ENCODE measurements at regions not wholly inside any gene's neighbourhood (a gene's known extent, or its start where the extent isn't known, plus 50 kb on each side); places are given as distances from the start of the nearest gene placed in this dataset.

DNA sequence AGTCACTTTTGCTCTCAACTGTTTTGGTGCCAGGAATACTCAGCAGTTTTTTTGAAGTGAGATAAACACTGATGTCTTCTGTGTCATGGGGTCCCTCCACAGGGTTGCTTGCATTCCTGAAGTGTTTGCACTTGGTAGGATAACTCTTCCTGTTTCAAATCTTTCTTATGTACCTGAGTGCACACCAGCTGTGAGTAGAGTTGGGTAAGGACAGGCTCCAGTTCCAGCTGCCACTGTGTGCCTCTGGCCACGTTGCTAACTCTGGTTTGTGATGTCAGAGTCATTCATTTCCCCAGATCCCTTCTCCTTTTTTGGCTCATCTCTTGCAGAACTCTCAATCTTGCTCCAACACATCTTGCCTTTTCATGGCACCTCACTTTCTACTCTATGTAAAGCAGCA lies 356.3 kb upstream of the B3GALT2 start:
- no peak overlapping the region for H3K4me3 ChIP-seq (ENCODE audit: low read length)
- no peak for DNase-seq (ENCODE audit: low read depth)
- TF ChIP-seq, protein P1, sequence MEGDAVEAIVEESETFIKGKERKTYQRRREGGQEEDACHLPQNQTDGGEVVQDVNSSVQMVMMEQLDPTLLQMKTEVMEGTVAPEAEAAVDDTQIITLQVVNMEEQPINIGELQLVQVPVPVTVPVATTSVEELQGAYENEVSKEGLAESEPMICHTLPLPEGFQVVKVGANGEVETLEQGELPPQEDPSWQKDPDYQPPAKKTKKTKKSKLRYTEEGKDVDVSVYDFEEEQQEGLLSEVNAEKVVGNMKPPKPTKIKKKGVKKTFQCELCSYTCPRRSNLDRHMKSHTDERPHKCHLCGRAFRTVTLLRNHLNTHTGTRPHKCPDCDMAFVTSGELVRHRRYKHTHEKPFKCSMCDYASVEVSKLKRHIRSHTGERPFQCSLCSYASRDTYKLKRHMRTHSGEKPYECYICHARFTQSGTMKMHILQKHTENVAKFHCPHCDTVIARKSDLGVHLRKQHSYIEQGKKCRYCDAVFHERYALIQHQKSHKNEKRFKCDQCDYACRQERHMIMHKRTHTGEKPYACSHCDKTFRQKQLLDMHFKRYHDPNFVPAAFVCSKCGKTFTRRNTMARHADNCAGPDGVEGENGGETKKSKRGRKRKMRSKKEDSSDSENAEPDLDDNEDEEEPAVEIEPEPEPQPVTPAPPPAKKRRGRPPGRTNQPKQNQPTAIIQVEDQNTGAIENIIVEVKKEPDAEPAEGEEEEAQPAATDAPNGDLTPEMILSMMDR (conservative IDR thresholded peaks at IDR 0.05; ENCODE audit: low read length), result no peak

DNA sequence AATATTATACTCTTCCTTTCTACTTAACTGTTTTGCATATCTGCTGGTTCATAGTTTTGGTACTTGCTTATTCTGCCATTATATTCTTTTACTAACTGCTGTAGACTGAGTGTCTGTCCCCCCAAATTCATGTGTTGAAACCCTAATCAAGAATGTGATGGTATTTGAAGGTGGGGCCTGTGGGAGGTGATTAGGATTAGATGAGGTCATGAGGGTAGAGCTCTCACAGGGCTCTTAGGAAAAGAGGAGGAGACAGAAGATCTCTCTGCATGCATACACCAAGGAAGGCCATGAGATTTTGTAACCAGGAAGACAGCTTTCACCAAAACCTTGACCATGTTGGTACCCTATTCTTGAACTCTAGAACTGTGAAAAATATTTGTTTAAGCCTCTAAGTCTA lies 354.1 kb upstream of the B3GALT2 start:
- DNase-seq (ENCODE audit: low read depth), result no peak
- H3K4me3 ChIP-seq (ENCODE audit: low read length), result no peak overlapping the region
- TF ChIP-seq, protein P1 (conservative IDR thresholded peaks at IDR 0.05; ENCODE audit: low read length), result no peak

DNA sequence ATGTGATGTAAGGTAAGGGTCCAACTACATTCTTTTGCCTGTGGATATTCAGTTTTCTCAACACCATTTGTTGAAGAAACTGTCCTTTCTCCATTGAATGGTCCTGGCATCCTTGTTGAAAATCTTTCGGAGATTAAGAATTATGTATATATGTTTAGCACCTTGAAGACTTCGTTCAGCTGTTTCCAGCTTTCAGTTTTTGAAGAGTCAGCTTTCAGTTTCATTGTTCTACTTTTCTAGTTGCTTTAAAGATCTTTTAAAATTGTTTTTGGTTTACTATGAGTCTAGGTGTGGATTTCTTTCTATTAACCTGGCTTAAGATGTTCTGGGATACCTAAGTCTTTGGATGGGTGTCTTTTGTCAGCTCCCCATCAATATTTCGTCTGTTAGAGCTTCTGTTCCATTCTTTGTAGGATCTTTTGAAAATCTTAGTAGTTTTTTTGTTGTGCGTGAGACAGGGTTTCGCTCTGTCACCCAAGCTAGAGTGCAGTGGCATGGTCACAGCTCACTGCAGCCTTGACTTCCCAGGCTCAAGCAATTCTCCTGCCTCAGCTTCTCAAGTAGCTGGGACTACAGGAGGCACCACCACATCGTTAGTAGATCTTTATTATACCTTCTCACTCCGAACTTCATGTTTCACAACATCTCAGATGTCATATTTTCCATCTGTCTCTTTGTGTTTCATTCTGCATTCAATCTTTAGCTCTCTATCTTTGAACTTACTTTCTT lies 353.5 kb upstream of the B3GALT2 start:
- DNase-seq (ENCODE audit: low read depth), result no peak
- TF ChIP-seq, protein P1 (conservative IDR thresholded peaks at IDR 0.05; ENCODE audit: low read length), result no peak
- no peak overlapping the region for H3K4me3 ChIP-seq (ENCODE audit: low read length)

DNA sequence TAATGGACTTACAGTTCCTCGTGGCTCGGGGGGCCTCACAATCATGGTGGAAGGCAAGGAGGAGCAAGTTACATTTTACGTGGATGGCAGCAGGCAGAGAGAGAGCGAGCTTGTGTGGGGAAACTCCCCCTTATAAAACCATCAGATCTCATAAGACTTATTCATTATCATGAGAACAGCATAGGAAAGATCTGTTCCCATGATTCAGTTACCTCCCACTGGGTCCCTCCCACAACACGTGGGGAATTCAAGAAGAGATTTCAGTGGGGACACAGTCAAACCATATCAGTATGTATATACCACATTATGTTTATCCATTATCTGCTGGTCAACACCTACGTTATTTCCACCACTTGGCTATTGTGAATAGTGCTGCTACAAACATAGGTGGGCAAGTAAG lies 352.3 kb upstream of the B3GALT2 start:
- TF ChIP-seq, protein P1 (conservative IDR thresholded peaks at IDR 0.05; ENCODE audit: low read length), result no peak
- no peak overlapping the region for H3K4me3 ChIP-seq (ENCODE audit: low read length)
- no peak for DNase-seq (ENCODE audit: low read depth)

DNA sequence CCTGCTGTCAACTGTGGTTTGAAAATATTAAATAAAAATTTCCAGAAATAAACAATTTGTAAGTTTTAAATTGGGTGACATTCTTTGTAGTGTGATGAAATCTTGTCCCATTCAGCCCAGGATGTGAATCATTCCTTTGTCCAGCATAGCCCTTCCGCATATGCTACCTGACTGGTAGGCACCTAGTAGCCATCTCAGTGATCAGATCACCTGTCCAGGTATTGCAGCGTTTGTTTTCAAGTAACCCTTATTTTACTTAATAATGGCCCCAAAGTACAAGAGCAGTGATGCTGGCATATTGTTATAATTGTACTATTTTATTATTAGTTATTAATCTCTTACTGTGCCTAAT lies 351.6 kb upstream of the B3GALT2 start:
- TF ChIP-seq, protein P1 (conservative IDR thresholded peaks at IDR 0.05; ENCODE audit: low read length), result no peak
- DNase-seq (ENCODE audit: low read depth), result no peak
- no peak overlapping the region for H3K4me3 ChIP-seq (ENCODE audit: low read length)

DNA sequence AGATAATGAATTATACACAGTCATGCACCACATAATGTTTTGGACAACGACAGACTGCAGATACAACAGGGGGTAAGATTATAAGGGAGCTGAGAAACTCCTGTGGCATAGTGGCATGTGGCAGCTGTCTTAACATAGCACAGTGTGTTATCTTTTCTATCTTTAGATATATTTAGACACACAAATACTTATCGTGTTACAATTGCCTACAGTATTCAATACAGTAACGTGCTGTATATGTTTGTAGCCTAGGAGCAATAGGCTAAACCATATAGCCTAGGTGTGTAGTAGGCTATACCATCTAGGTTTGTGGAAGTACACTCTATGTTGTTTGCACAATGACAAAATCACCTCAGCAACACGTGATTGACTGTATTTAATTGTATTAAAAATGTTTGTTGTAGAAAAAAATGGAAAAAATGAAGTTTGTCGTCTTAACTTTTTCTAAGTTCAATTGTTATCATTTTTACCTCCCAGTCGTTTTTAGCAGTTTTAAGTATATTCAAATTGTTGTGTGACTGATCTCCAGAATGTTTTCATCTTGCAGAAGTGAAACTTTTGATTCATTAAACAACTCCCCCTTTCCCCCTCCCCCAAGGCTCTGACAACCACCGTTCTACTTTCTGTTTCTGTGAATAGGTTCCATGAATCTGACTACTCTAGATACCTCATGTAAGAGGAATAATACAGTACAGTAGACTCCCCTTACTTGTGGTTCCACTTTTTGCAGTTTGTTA lies 351.0 kb upstream of the B3GALT2 start:
- TF ChIP-seq, protein P1 (conservative IDR thresholded peaks at IDR 0.05; ENCODE audit: low read length), result no peak
- H3K4me3 ChIP-seq (ENCODE audit: low read length), result no peak overlapping the region
- no peak for DNase-seq (ENCODE audit: low read depth)

DNA sequence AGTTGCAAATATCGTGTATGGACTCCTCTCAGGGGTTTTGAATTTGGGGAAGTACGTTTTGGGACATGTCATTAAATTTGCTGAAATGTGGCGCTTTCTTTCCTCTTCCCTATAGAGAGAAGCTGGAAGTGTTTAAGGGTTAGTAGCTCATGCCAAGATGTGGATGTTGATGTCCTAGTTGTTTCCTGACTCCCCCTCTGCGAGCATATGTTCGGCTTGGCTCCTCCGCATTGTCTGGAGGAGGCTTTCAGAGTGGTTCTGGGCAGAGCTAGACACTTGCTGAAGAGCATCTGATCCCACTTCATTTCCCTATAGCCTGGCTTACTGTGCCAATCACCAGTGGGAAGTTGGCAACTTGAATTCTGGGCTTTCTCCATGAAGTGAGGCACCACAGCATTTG lies 347.4 kb upstream of the B3GALT2 start:
- no peak overlapping the region for H3K4me3 ChIP-seq (ENCODE audit: low read length)
- TF ChIP-seq, protein P1 (conservative IDR thresholded peaks at IDR 0.05; ENCODE audit: low read length), result no peak
- no peak for DNase-seq (ENCODE audit: low read depth)
